ENCODE measurements at regions not wholly inside any gene's neighbourhood (a gene's known extent, or its start where the extent isn't known, plus 50 kb on each side); places are given as distances from the start of the nearest gene placed in this dataset.

- Histone ChIP-seq H3K4me3 (ENCODE audit: low read length) (no peak overlapping the region), H3K27me3 (ENCODE audit: control insufficient read depth, low read length) (no peaks in the 10 kb centered on the region), H3K4me1 (ENCODE audit: control insufficient read depth, low read length) (no peaks in the 10 kb centered on the region), H3K9me3 (ENCODE audit: control insufficient read depth, insufficient read depth, low read length) (no peaks in the 10 kb centered on the region), H3K9me2 (replicated peaks; ENCODE audit: control insufficient read depth, low read length) (no peaks in the 10 kb centered on the region), H3K79me2 (ENCODE audit: control insufficient read depth, low read length) (no peaks in the 10 kb centered on the region), H3K36me3 (ENCODE audit: control insufficient read depth, low read length) (no peaks in the 10 kb centered on the region), H3K27ac (ENCODE audit: low read depth, low read length) (no peak overlapping the region), H4K20me1 (ENCODE audit: control insufficient read depth, insufficient read depth, low read depth, low read length) (no peaks in the 10 kb centered on the region), H3F3A (ENCODE audit: control insufficient read depth, insufficient read depth) (no peaks in the 10 kb centered on the region), H3K4me2 (ENCODE audit: low read length) (no peak overlapping the region)
- no peak for TF ChIP-seq EZH2phosphoT487 (IDR thresholded peaks at IDR 0.05; ENCODE audit: borderline replicate concordance, low read length)
- no peak for TF ChIP-seq CTCF (IDR thresholded peaks at IDR 0.05; ENCODE audit: low read depth, low read length, poor library complexity, severe bottlenecking)
Measured at GRCh38 chr6:23435126-23435525, 690.9 kb upstream of the NRSN1 start.

- Histone ChIP-seq H3K36me3 (ENCODE audit: control insufficient read depth, low read length) (no peaks in the 10 kb centered on the region), H3K9me2 (replicated peaks; ENCODE audit: control insufficient read depth, low read length) (no peaks in the 10 kb centered on the region), H3F3A (ENCODE audit: control insufficient read depth, insufficient read depth) (no peaks in the 10 kb centered on the region), H3K27ac (ENCODE audit: low read depth, low read length) (no peak overlapping the region), H3K27me3 (ENCODE audit: control insufficient read depth, low read length) (no peaks in the 10 kb centered on the region), H3K4me3 (ENCODE audit: low read length) (no peak overlapping the region), H3K4me1 (ENCODE audit: control insufficient read depth, low read length) (no peaks in the 10 kb centered on the region), H4K20me1 (ENCODE audit: control insufficient read depth, insufficient read depth, low read depth, low read length) (no peaks in the 10 kb centered on the region), H3K9me3 (ENCODE audit: control insufficient read depth, insufficient read depth, low read length) (no peaks in the 10 kb centered on the region), H3K79me2 (ENCODE audit: control insufficient read depth, low read length) (no peaks in the 10 kb centered on the region), H3K4me2 (ENCODE audit: low read length) (no peak overlapping the region)
- TF ChIP-seq CTCF (IDR thresholded peaks at IDR 0.05; ENCODE audit: low read depth, low read length, poor library complexity, severe bottlenecking) (no peak), EZH2phosphoT487 (IDR thresholded peaks at IDR 0.05; ENCODE audit: borderline replicate concordance, low read length) (no peak)
Measured at GRCh38 chr6:23435798-23436197, 690.2 kb upstream of the NRSN1 start.

GRCh38 chr6:23441808-23442461 lies 684.1 kb upstream of the NRSN1 start:
- no peaks in the 10 kb centered on the region for H3K27me3 ChIP-seq (ENCODE audit: control insufficient read depth, low read length)
- no peaks in the 10 kb centered on the region for H4K20me1 ChIP-seq (ENCODE audit: control insufficient read depth, insufficient read depth, low read depth, low read length)
- H3K9me2 ChIP-seq (replicated peaks; ENCODE audit: control insufficient read depth, low read length), result no peaks in the 10 kb centered on the region
- H3K79me2 ChIP-seq (ENCODE audit: control insufficient read depth, low read length), result no peaks in the 10 kb centered on the region
- H3K4me2 ChIP-seq (ENCODE audit: low read length), result no peak overlapping the region
- H3F3A ChIP-seq (ENCODE audit: control insufficient read depth, insufficient read depth), result no peaks in the 10 kb centered on the region
- H3K4me1 ChIP-seq (ENCODE audit: control insufficient read depth, low read length), result no peaks in the 10 kb centered on the region
- no peaks in the 10 kb centered on the region for H3K9me3 ChIP-seq (ENCODE audit: control insufficient read depth, insufficient read depth, low read length)
- no peak overlapping the region for H3K27ac ChIP-seq (ENCODE audit: low read depth, low read length)
- H3K36me3 ChIP-seq (ENCODE audit: control insufficient read depth, low read length), result no peaks in the 10 kb centered on the region
- no peak overlapping the region for H3K4me3 ChIP-seq (ENCODE audit: low read length)
- TF ChIP-seq CTCF (IDR thresholded peaks at IDR 0.05; ENCODE audit: low read depth, low read length, poor library complexity, severe bottlenecking), result no peak

All from DOHH2 (cell line).